ENCODE measurements at regions not wholly inside any gene's neighbourhood (a gene's known extent, or its start where the extent isn't known, plus 50 kb on each side); places are given as distances from the start of the nearest gene placed in this dataset.

- TF ChIP-seq REST (IDR thresholded peaks at IDR 0.05), result no peak
- no peak for TF ChIP-seq HNF4A (conservative IDR thresholded peaks at IDR 0.05)
- TF ChIP-seq FOXA2 (IDR thresholded peaks at IDR 0.05), result no peak
- TF ChIP-seq HNF4G (IDR thresholded peaks at IDR 0.05), result no peak
These were observed 190.6 kb upstream of the GRIK2 start (continued) for GRCh38 chr6:101202867-101203374.

- H3K27ac ChIP-seq (ENCODE audit: low read depth in 1 of 2, low read length in 2 of 2), result no peak overlapping the region
- no peak overlapping the region for H3K9ac ChIP-seq (ENCODE audit: low read depth in 1 of 2, low read length in 2 of 2)
- H3K27me3 ChIP-seq (ENCODE audit: control insufficient read depth in 4 of 4, insufficient read depth in 4 of 4, low read length in 3 of 4), result no peaks in the 10 kb centered on the region
- no peaks in the 10 kb centered on the region for H3K36me3 ChIP-seq (ENCODE audit: control insufficient read depth in 4 of 4, insufficient read depth in 3 of 4, low read depth in 1 of 4, low read length in 3 of 4)
- no peak overlapping the region for H3K4me3 ChIP-seq (ENCODE audit: low read depth in 1 of 3, low read length in 3 of 3)
- 81% methylated on average over 2 of the region's 2 CpGs for WGBS
- TF ChIP-seq RAD21 (IDR thresholded peaks at IDR 0.05), result no peak
- TF ChIP-seq NR2F2 (IDR thresholded peaks at IDR 0.05), result no peak
- no peak for TF ChIP-seq FOXA2 (IDR thresholded peaks at IDR 0.05)
- no peak for TF ChIP-seq FOXA1 (IDR thresholded peaks at IDR 0.05)
- no peak for TF ChIP-seq GABPA (IDR thresholded peaks at IDR 0.05 in 1 of 2, conservative IDR thresholded peaks at IDR 0.05 in 1 of 2)
- no peak for TF ChIP-seq YY1 (IDR thresholded peaks at IDR 0.05)
- TF ChIP-seq HNF4G (IDR thresholded peaks at IDR 0.05), result no peak
- no peak for DNase-seq (ENCODE audit: low spot score)
- no peaks in the 10 kb centered on the region for H3K4me1 ChIP-seq (ENCODE audit: control insufficient read depth in 4 of 4, insufficient read depth in 4 of 4, low read length in 3 of 4)
- no peaks in the 10 kb centered on the region for H3K9me3 ChIP-seq (ENCODE audit: control insufficient read depth in 4 of 4, low read length in 3 of 4)
These were observed 189.8 kb upstream of the GRIK2 start for GRCh38 chr6:101203664-101204063.

GRCh38 chr6:101208152-101208551, 185.4 kb upstream of the GRIK2 start:
- H3K27me3 ChIP-seq (ENCODE audit: control insufficient read depth in 4 of 4, insufficient read depth in 4 of 4, low read length in 3 of 4), result no peaks in the 10 kb centered on the region
- H3K9me3 ChIP-seq (ENCODE audit: control insufficient read depth in 4 of 4, low read length in 3 of 4), result no peaks in the 10 kb centered on the region
- no peak overlapping the region for H3K27ac ChIP-seq (ENCODE audit: low read depth in 1 of 2, low read length in 2 of 2)
- H3K9ac ChIP-seq (ENCODE audit: low read depth in 1 of 2, low read length in 2 of 2), result no peak overlapping the region
- 29% methylated on average over 4 of the region's 4 CpGs for WGBS
- TF ChIP-seq RXRA (IDR thresholded peaks at IDR 0.05), result peak; percentile 14 to 22
- no peak for TF ChIP-seq SP1 (IDR thresholded peaks at IDR 0.05)
- TF ChIP-seq RAD21 (IDR thresholded peaks at IDR 0.05), result no peak
- TF ChIP-seq HNF4A (conservative IDR thresholded peaks at IDR 0.05), result peak; percentile 30 to 33
- no peaks in the 10 kb centered on the region for H3K36me3 ChIP-seq (ENCODE audit: control insufficient read depth in 4 of 4, insufficient read depth in 3 of 4, low read depth in 1 of 4, low read length in 3 of 4)
- no peak overlapping the region for H3K4me3 ChIP-seq (ENCODE audit: low read depth in 1 of 3, low read length in 3 of 3)
- H3K4me1 ChIP-seq (ENCODE audit: control insufficient read depth in 4 of 4, insufficient read depth in 4 of 4, low read length in 3 of 4), result no peaks in the 10 kb centered on the region
- no peak for DNase-seq (ENCODE audit: low spot score)

GRCh38 chr6:101212640-101213039, 180.9 kb upstream of the GRIK2 start:
- TF ChIP-seq JUND (IDR thresholded peaks at IDR 0.05), result no peak
- TF ChIP-seq ATF3 (IDR thresholded peaks at IDR 0.05), result no peak
- TF ChIP-seq RAD21 (IDR thresholded peaks at IDR 0.05), result no peak
- TF ChIP-seq MAX (IDR thresholded peaks at IDR 0.05), result no peak
- TF ChIP-seq EGR1 (IDR thresholded peaks at IDR 0.05; ENCODE audit: low read depth in 2 of 2), result no peak
- no peak for TF ChIP-seq RXRA (IDR thresholded peaks at IDR 0.05)
- WGBS, result 83% methylated on average over 4 of the region's 4 CpGs
- H3K4me3 ChIP-seq (ENCODE audit: low read depth in 1 of 3, low read length in 3 of 3), result no peak overlapping the region

More at GRCh38 chr6:101212640-101213039, 180.9 kb upstream of the GRIK2 start:
- Histone ChIP-seq H3K27ac (ENCODE audit: low read depth in 1 of 2, low read length in 2 of 2) (no peak overlapping the region), H3K27me3 (ENCODE audit: control insufficient read depth in 4 of 4, insufficient read depth in 4 of 4, low read length in 3 of 4) (no peaks in the 10 kb centered on the region), H3K9me3 (ENCODE audit: control insufficient read depth in 4 of 4, low read length in 3 of 4) (no peaks in the 10 kb centered on the region), H3K4me1 (ENCODE audit: control insufficient read depth in 4 of 4, insufficient read depth in 4 of 4, low read length in 3 of 4) (no peaks in the 10 kb centered on the region), H3K36me3 (ENCODE audit: control insufficient read depth in 4 of 4, insufficient read depth in 3 of 4, low read depth in 1 of 4, low read length in 3 of 4) (no peaks in the 10 kb centered on the region), H3K9ac (ENCODE audit: low read depth in 1 of 2, low read length in 2 of 2) (no peak overlapping the region)
- no peak for DNase-seq (ENCODE audit: low spot score)
